GM12892 (cell line): ENCODE measurements at regions not wholly inside any gene's neighbourhood (a gene's known extent, or its start where the extent isn't known, plus 50 kb on each side); places are given as distances from the start of the nearest gene placed in this dataset.
"Not testable (repeated sequence)": the region's sequence is repeated elsewhere in the genome, so short reads cannot be mapped to it uniquely, and the experiment has no call there.

Source experiments
- DNase-seq: peaks from one replicate; pipeline ENCODE4 v3.0.0; 2011; ENCODE audit not compliant: insufficient read length
- FAIRE-seq: peaks from 2 replicates; lab custom pipeline; 2011; peaks lifted over from hg19 to GRCh38; lab: Jason Lieb, UNC
- POLR2A ChIP-seq: IDR thresholded peaks from 2 replicates; pipeline ENCODE4 v1.6.1; 2011; ENCODE audit warnings: low read depth, low read length, control low read depth
- POLR2AphosphoS5 ChIP-seq: IDR thresholded peaks from 2 replicates; pipeline ENCODE4 v1.6.1; 2011; ENCODE audit warnings: low read depth, low read length, control low read depth
- TAF1 ChIP-seq: IDR thresholded peaks from 2 replicates; pipeline ENCODE4 v1.6.1; 2011; ENCODE audit warnings: low read depth, mild to moderate bottlenecking, control low read depth, low read length, borderline replicate concordance

DNA sequence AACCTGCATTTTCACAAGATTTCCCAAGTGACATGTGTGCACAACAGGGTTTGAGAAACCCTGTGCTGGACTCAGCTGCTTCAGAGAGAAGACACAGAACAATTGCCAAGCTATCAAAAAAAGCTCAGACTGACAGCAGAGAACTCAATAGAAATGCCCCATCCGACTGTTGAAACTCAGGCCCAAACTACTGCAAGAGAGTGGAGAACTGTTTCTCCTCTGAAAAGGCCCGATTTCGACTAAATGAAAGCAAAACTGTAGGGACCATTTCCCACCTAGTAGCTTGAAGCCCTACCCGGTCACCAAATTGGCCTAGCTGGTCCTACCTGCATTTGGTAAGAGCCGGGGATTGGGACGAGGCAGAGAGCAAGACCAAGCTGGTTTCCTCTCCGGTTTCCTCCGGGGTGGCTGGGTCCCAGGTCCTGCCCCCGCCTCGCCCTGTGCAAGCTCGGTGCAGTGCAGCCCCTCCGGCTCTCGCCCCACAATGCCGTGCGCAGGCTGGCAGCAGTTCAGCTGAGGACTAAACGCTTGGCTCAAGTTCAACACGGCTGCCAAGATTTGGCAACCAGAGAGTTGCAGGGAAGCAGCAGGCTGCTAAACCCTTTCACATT, 1180.6 kb downstream of the VRK1 start:
- no peak for DNase-seq
- no peak for TF ChIP-seq POLR2A
- TF ChIP-seq POLR2AphosphoS5, result no peak
- TF ChIP-seq TAF1, result no peak
- FAIRE-seq, result no peak

DNA sequence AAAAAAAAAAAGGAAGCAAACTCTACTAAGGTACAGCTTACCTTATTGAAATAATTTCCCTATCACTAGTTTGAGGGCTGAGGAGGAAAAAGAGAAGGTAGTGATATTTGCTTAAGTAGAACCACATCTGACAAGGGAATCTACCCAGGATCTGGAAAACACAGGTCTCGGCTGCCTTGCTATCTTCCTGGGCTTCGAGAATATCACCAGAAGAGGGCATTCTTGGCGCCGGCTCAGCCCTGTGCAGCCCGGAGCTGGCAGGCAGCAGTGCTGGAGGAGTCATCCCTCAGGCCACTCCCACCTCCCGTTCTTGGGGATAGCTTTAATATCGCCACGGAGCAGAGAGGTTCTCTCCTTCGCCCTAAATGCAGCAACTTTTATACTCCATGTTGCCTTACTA, 1181.2 kb downstream of the VRK1 start:
- no peak for DNase-seq
- no peak for FAIRE-seq
- no peak for TF ChIP-seq TAF1
- TF ChIP-seq POLR2A, result no peak
- no peak for TF ChIP-seq POLR2AphosphoS5

DNA sequence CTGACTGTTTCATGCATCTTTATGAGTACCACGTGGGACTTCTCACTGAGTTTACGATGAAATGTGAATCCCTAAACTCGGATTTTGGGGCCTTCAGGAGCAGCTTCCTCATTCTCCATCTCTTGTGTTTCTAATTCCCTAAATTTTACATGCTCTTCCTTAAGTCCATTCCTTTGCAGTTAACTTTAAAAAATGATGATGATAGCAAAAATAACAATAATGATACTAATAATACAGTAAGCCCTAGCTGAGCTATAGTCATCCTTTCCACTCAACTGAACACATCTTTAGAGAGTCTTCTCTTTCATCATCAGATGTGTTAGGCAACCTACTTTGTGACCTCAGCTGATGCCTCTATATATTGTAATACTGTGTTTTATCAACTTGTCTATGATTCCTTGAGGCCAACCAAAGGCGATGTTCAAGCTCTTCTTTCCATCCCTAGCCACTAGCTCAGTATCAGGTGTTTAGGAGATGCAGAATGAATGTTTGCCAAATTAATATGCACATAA, 1196.4 kb downstream of the VRK1 start:
- TF ChIP-seq POLR2AphosphoS5 (no peak), TAF1 (no peak), POLR2A (no peak)
- FAIRE-seq, result no peak
- DNase-seq, result no peak

DNA sequence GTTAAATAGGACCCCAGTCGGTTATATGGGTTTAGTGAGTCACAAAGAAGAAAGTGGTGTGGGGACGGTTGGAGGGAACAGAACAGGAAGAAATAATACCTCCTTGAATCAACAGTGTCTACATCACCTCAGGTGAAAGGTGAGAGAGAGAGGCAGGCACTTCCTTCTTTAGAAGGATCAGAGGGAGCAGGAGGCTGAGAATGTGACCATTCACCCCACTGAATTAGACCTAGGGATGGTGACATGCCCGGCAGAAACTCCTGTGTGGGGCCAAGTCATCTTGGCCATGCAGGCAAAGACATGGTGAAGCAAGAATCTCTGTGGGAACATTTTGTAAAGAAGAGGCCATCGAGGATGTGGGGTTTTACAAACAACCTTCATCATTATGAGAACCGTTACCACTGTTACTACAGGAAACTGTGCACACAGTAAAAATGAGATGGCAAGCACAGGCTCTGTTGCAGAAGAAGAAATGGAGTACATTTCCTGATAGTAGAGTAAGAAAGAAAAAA, 1196.9 kb downstream of the VRK1 start:
- no peak for TF ChIP-seq POLR2AphosphoS5
- TF ChIP-seq POLR2A, result no peak
- no peak for TF ChIP-seq TAF1
- no peak for FAIRE-seq
- DNase-seq, result no peak

DNA sequence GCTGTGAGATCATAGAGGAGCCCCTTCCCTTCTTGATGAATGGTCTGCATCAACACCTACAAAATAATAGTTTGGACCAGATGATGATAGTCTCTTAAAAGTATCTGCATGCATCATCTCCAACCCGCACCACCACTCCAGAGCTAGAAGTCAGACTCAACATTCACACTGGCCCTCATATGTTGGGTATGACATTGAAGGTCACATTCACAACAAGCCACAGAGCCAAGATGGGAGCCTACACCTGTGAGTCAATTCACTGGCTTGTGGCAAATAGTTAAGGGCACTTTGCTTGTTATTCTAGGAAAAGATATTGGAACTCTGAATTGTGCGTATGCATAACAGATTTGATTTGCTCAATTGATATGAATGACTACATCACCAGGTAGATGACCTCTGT, 1197.9 kb downstream of the VRK1 start:
- no peak for FAIRE-seq
- no peak for TF ChIP-seq POLR2AphosphoS5
- no peak for TF ChIP-seq POLR2A
- no peak for TF ChIP-seq TAF1
- no peak for DNase-seq

DNA sequence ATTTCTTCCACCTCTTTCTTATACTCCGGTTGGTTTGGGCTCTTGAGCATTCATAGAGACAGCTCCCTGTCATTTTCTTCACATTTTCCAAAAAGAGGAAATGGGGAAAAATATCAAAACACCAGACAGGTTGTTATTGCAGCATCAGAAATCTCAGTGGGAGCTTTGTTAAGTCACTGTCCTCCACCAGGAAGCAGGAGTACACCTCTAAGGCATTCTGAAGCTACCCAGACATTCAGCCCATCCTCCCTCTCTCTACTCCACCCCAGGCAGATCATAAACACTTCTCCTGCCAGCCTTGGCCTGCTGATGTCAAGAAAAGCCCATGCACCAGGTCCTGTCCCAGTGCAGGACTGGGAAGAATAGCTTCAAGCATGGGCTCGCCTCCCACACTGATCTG, 1198.3 kb downstream of the VRK1 start:
- DNase-seq (no peak), FAIRE-seq (no peak)
- TF ChIP-seq TAF1, result no peak
- TF ChIP-seq POLR2AphosphoS5, result no peak
- TF ChIP-seq POLR2A, result no peak

DNA sequence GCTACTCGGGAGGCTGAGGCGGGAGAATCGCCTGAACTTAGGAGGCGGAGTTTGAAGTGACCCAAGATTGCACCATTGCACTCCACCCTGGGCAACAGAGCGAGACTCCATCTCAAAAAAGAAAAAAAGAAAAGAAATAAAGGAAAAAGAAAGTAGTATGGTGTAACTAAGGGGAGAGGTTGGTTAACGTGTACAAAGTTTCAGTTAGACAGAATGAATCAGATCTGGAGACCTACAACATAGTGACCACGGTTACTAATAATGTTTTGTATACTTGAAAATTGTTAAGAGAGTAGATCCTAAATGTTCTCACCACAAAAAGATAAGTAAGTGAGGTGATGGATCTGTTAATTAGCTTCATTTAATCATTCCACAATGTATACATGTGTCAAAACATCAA, 1208.8 kb downstream of the VRK1 start:
- DNase-seq (no peak), FAIRE-seq (no peak)
- no peak for TF ChIP-seq POLR2A
- TF ChIP-seq POLR2AphosphoS5, result no peak
- no peak for TF ChIP-seq TAF1

DNA sequence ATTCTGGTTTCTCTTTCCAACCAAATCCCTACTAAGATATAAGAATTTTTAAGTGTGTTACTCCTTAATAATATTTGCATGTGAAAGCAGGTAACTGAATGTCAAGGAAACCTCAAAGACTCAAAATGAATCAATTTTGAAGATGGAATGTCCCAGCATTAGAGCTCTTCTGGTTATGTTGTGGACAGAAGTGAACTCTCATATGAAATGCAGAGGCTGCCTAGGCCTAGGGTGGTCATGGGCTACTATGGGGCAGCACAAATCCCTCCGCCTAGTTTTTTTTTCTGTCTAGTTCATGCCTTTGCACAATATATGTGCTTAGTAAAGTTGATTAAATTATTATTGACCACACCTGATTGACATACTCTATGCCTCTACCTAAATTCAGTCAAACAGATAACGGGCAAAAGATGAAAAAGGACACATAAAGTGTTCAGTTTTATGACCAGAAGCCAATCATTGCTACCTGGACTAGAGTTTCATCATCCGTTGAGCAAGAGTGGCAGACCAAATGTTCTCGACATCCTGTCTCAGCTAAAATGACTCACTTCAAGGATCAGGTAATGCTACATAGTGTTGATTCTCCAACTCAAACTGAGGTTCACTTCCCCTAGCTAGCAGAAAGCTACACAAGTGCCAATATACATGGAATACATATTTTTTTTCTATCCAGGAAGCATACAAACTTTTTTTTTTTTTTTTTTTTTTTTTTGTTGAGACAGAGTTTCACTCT, 1211.4 kb downstream of the VRK1 start:
- FAIRE-seq (no peak), DNase-seq (no peak)
- no peak for TF ChIP-seq TAF1
- no peak for TF ChIP-seq POLR2AphosphoS5
- TF ChIP-seq POLR2A, result no peak

DNA sequence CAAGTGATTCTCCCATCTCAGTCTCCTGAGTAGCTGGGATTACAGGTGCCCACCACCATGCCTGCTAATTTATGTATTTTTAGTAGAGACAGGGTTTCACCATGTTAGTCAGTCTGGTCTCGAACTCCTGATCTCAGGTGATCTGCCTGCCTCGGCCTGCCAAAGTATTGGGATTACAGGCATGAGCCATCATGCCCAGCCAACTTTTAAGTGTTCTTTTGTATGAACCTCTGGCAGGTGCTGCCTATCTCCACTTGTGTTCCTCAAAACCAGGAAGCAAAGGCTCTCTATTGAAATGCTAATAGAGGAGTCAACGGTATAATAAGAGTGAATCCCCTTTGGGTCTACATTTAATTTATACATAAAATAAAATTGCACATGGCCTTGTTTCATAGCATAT, 1212.0 kb downstream of the VRK1 start:
- FAIRE-seq, DNase-seq: not testable (repeated sequence)

DNA sequence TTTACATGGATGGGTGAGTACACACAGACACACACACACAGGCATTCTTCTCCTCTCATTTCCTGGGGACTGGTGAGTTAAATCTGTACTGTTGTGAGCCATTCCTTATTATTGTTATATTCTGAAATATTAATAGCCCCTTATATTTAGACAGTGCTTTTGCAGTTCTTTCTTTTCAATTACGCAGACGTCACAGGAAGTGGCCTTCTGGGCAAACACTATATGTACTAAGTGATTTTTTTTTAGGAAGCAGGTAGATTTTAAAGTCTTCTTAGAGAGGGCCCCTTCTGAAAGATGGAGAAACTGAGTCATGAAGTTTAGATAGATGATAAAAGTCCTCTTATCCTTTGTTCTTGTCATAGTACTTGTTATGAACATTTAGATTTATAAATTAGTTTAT, 1213.6 kb downstream of the VRK1 start:
- no peak for DNase-seq
- FAIRE-seq, result no peak
- TF ChIP-seq POLR2A, result no peak
- no peak for TF ChIP-seq TAF1
- no peak for TF ChIP-seq POLR2AphosphoS5

DNA sequence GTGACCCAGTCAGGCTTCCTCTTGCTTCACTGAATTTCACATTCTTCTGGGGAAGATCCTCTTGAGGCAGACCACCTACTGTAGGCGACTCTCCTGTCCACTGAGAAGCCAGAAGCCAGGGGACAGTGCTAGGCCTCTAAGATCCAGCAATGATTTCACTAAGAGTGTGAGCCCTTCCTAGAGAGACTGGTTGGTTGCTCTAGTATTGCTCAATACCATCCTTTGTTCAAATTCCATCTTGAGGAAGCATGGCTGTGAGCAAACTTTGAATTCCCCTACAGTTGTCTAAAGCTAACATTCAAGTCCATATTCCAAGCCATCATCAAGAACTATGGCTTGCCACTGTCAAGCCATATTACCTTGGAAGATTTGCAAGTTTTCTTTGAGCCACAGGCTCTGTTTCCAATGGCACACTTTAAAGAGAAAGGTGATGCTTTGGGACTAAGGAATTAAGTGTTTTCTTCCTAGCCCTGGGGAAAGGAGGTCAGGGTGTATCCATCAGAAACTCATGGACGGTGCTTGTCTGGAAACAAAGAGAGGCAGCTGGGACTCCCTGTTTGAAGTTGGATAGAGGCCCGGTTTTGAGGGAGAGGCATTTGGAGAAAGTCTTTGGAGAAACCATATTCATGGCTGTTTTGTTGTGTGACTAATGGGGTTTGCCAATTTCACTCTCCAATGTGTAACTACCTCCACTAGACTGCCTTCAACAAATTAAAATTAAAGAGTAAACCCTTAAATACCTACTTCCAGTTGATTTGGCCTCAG, 1217.9 kb downstream of the VRK1 start:
- FAIRE-seq (no peak), DNase-seq (no peak)
- TF ChIP-seq TAF1 (no peak), POLR2AphosphoS5 (no peak)

DNA sequence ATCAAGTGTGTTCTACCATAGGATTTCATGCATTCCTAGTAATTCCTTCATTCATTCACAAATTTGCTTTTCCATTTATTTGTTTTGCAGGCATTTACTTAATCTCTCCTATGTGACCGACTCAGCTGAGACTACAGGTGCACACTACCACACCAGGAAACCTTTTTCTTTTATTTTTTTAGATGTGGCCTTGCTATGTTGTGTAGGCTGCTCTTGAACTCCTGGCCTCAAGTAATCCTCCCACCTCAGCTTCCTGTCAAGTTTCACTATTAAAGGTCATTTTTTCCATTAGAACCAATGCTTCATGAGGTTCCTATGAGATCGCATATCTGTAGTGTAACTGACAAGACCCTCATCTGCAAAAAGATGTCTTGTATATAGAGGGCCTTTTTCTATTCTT, 1218.7 kb downstream of the VRK1 start:
- no peak for FAIRE-seq

More for the DNA sequence above, 1218.7 kb downstream of the VRK1 start:
- DNase-seq, result no peak
- TF ChIP-seq POLR2A (no peak), POLR2AphosphoS5 (no peak), TAF1 (no peak)
